Upper lobe of left lung (tissue), 6 donors: ENCODE measurements at regions not wholly inside any gene's neighbourhood (a gene's known extent, or its start where the extent isn't known, plus 50 kb on each side); places are given as distances from the start of the nearest gene placed in this dataset.

ENCODE experiments used
- ATAC-seq, 2 donors: fragments of 200-7000 bp; cut with Tn5 transposase; one replicate each; pipeline ENCODE4 v1.9.1; 2022; ENCODE audit warnings: mild to moderate bottlenecking in 2 of 2, moderate library complexity in 2 of 2; ENCODE audit not compliant: low FRiP score in 2 of 2
- DNase-seq, 2 donors: peaks; one replicate each; pipeline ENCODE4 v3.0.0-alpha.2; 2019 to 2020
- H3K27ac ChIP-seq, 4 donors: fragments of 200-600 bp; sonication (generic); one replicate each; pipeline ENCODE4 v1.5.1; 2016 to 2019
- H3K27me3 ChIP-seq, 4 donors: fragments of 200-600 bp; sonication (generic); one replicate each; pipeline ENCODE4 v1.5.1; 2017 to 2019
- H3K36me3 ChIP-seq, 4 donors: fragments of 200-600 bp; sonication (generic); one replicate each; pipeline ENCODE4 v1.5.1; 2016 to 2019
- H3K4me1 ChIP-seq, 4 donors: fragments of 200-600 bp; sonication (generic); one replicate each; pipeline ENCODE4 v1.5.1; 2018 to 2019
- H3K4me3 ChIP-seq, 4 donors: fragments of 200-600 bp; sonication (generic); one replicate each; pipeline ENCODE4 v1.5.1; 2017 to 2019; ENCODE audit warnings: mild to moderate bottlenecking in 2 of 4, moderate library complexity in 1 of 4
- H3K9me3 ChIP-seq, 4 donors: fragments of 200-600 bp; sonication (generic); one replicate each; pipeline ENCODE4 v1.5.1; 2018 to 2019
- EP300 ChIP-seq, 4 donors: sonication (generic); formaldehyde crosslinking; IDR thresholded peaks; one replicate each; pipeline ENCODE4 v1.5.1; 2017; ENCODE audit warnings: antibody characterized with exemption in 4 of 4, control low read depth in 2 of 4
- POLR2A ChIP-seq, 4 donors: fragments of 450-650 bp; IDR thresholded peaks; one replicate each; pipeline ENCODE4 v1.5.1; 2016 to 2017; ENCODE audit warnings: antibody characterized with exemption in 4 of 4, mild to moderate bottlenecking in 2 of 4
- POLR2AphosphoS5 ChIP-seq, 2 donors: sonication (generic); formaldehyde crosslinking; IDR thresholded peaks; one replicate each; pipeline ENCODE4 v1.5.1; 2017; ENCODE audit warnings: antibody characterized with exemption in 2 of 2
- WGBS, 2 donors: methylation state at CpG; one replicate each; pipeline ENCODE4 v1.1.5; 2017 to 2018; 5-methylcytosine and 5-hydroxymethylcytosine counted together
- TF ChIP-seq, protein P1 (sequence below), 6 experiments: fragments of 450-650 bp in 4 of 6; fragments of 200-600 bp in 2 of 6; sonication (generic) in 2 of 6; IDR thresholded peaks; one replicate each; pipeline ENCODE4 v1.5.1; 2016 to 2019; ENCODE audit warnings: antibody characterized with exemption in 6 of 6
- donor health status: DM: no; HTN: no; CAD: no; lungs with moderate emphysema.
- donor health status: DM: no; HTN: yes; CAD: no; lungs with severe emphysema.

DNA sequence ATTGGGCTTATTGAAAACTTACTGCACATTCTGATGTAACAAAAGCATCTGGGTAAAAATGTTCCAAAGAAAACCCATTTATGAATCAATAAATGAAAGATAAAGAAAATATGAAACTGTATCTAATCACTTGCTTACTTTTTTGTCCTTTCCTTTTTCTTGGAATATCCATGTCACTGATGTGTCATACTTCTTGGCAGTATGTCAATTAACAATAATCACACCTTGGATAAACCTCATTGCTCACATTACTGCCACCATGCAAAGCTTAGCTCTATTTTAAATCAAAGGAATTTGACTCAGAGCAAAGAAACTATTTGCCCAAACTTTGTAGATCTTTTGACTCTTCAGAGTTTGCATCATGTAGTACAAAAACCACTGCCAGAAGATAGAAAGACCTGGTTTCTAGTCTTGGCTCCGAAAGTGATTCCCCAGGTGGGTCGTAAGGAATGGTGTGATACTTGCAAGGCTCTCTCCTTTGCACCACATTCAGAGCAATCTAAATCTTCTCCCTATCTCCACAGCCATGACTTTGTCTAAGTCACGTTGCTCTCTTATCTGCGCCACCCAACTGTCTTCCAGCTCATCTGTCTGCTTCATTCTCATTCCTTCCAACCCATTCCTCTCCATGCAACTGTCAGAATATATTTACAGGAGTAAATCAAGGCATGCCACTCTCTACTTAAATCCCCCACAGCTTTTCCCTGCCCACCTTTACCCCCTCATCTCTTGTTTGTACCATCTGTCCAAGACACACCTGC, 311.9 kb downstream of the COG6 start:
- TF ChIP-seq EP300 (IDR thresholded peaks at IDR 0.05), result no peak
- TF ChIP-seq POLR2AphosphoS5 (IDR thresholded peaks at IDR 0.05), result no peak
- TF ChIP-seq, protein P1, sequence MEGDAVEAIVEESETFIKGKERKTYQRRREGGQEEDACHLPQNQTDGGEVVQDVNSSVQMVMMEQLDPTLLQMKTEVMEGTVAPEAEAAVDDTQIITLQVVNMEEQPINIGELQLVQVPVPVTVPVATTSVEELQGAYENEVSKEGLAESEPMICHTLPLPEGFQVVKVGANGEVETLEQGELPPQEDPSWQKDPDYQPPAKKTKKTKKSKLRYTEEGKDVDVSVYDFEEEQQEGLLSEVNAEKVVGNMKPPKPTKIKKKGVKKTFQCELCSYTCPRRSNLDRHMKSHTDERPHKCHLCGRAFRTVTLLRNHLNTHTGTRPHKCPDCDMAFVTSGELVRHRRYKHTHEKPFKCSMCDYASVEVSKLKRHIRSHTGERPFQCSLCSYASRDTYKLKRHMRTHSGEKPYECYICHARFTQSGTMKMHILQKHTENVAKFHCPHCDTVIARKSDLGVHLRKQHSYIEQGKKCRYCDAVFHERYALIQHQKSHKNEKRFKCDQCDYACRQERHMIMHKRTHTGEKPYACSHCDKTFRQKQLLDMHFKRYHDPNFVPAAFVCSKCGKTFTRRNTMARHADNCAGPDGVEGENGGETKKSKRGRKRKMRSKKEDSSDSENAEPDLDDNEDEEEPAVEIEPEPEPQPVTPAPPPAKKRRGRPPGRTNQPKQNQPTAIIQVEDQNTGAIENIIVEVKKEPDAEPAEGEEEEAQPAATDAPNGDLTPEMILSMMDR (IDR thresholded peaks at IDR 0.05), result no peak
- no peak for TF ChIP-seq POLR2A (IDR thresholded peaks at IDR 0.05)
- H3K4me1 ChIP-seq, result no peaks in the 10 kb centered on the region
- DNase-seq (no peak), ATAC-seq (no peak)
- H3K36me3 ChIP-seq, result no peaks in the 10 kb centered on the region
- H3K27ac ChIP-seq, result no peak overlapping the region
- WGBS, 2 donors, result 88 to 90% methylated on average over 4 of the region's 4 CpGs
- no peaks in the 10 kb centered on the region for H3K9me3 ChIP-seq
- no peak overlapping the region for H3K4me3 ChIP-seq
- H3K27me3 ChIP-seq, result no peaks in the 10 kb centered on the region

DNA sequence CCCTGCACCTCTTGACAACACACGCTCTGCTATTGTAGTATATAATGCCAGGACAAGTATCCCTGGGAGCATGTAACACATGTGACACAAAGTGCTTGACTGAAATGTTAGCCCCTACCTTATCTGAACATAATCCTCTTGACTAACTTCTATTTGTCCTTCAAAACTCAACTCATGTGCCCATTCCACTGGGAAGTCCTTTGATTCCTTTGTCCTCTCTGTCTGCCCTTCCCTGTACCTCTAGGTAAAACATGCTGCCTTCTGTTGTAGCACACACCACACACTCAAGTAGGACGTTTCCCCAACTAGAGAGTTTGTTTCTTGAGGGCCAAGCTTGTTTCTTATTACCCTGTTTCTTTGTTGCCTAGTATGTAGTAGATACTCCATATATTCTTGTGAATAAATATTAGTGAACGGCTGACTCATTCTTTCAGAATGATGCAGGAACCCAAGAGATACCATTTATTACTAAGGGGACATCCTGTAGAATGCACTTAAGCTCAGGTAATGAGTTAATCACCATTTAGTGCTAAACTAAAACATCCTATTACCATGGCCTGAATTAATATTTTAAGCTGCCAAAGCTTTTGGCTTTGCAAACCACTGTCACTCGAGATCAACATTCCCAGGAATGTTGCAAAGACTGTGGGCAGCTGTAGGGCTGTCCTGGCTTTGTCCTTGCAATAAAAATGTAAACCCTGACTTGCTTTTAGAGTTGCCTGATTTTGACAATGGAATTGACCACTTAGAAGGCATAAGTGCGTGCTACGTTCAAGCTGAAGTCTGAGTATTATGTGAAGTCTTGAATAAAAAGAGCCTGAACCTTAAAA, 313.4 kb downstream of the COG6 start:
- Histone ChIP-seq H3K27me3 (no peaks in the 10 kb centered on the region), H3K4me3 (no peak overlapping the region), H3K36me3 (no peaks in the 10 kb centered on the region), H3K27ac (no peak overlapping the region), H3K4me1 (no peaks in the 10 kb centered on the region), H3K9me3 (no peaks in the 10 kb centered on the region)
- ATAC-seq (no peak), DNase-seq (no peak)
- WGBS, 2 donors, result 73 to 79% methylated on average over 6 of the region's 6 CpGs
- TF ChIP-seq EP300 (IDR thresholded peaks at IDR 0.05) (no peak), POLR2A (IDR thresholded peaks at IDR 0.05) (no peak), POLR2AphosphoS5 (IDR thresholded peaks at IDR 0.05) (no peak)
- TF ChIP-seq, protein P1 (IDR thresholded peaks at IDR 0.05), result no peak

DNA sequence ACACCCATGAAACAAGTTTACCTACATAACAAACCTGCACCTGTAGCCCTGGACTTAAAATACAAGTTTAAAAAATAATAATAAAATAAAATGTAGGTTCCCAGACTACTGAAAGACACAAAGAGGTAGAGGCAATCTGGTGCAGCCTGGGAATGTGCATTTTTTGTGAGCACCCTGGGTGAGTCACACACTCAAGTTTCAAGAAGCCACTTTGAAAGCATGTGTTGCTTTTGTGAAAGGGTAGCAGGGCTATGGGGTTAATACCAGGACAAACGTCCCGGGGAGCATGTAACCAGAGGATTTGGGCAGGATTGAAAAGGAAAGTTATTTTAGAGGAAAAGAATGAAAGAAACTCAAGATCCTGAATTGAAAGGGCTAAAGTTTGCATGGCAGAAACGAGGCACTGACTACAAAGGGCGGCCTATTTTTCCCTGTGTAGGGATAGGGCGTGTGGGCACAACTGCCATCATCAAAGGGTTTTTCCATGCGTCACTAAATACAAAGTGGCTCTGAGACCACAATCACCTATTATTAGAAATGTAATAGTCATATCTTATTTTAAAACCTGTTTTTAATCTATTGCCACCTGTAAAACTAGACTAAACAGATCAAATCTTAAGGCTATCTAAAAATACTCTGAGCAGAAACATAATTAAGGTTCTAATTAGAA, 314.9 kb downstream of the COG6 start:
- H3K9me3 ChIP-seq, result no peaks in the 10 kb centered on the region
- H3K27me3 ChIP-seq, result no peaks in the 10 kb centered on the region
- H3K4me1 ChIP-seq, result no peaks in the 10 kb centered on the region
- no peak for DNase-seq
- ATAC-seq, result no peak
- H3K36me3 ChIP-seq, result no peaks in the 10 kb centered on the region
- 87% methylated on average over 6 of the region's 6 CpGs for WGBS, 2 donors
- H3K4me3 ChIP-seq, result no peak overlapping the region
- TF ChIP-seq POLR2A (IDR thresholded peaks at IDR 0.05), result no peak
- TF ChIP-seq POLR2AphosphoS5 (IDR thresholded peaks at IDR 0.05), result no peak
- H3K27ac ChIP-seq, result no peak overlapping the region

DNA sequence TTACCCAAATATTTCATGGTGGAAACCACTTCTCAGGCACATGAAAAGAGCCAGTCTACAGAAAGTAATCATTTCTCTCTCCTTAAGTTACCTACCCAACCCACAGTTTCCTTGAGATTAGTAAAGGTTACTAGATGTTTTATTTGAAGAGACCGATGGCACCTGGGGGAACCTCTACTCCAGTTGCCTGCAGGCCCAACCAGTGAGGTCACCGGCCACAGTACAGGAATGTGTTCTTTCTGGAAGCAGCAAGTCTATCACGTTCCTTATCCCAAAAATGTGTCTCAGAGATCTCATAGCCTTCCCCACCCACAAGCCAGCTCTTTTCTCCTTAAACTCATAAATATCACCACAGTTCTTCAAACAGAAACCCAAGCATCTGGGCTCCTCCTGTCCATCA, 316.1 kb downstream of the COG6 start:
- Histone ChIP-seq H3K4me1 (no peaks in the 10 kb centered on the region), H3K27ac (no peak overlapping the region), H3K4me3 (no peak overlapping the region), H3K27me3 (no peaks in the 10 kb centered on the region), H3K36me3 (no peaks in the 10 kb centered on the region), H3K9me3 (no peaks in the 10 kb centered on the region)
- ATAC-seq (no peak), DNase-seq (no peak)
- TF ChIP-seq POLR2A (IDR thresholded peaks at IDR 0.05), result no peak
- TF ChIP-seq, protein P1 (IDR thresholded peaks at IDR 0.05), result no peak
- TF ChIP-seq EP300 (IDR thresholded peaks at IDR 0.05), result no peak
- TF ChIP-seq POLR2AphosphoS5 (IDR thresholded peaks at IDR 0.05), result no peak
- WGBS, 2 donors, result 85 to 88% methylated on average over 3 of the region's 3 CpGs

DNA sequence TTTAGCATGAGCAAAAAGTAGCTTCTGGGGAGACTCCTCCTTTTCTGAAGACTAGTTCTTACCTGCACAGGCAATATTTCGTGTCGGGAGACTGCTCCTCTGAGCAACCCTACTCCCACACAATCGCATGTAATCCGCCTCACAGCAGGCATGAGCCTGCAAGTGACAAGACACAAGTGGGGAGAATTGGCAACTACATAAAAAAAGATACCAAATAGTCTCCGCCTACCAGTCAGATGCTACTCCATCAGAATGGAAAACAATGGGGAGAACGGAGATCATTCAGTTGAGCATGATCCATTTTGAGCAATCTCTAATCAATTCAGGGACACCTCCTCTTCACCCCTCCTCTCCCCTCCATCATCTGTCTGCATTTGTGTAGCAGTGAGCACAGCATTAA, 321.0 kb downstream of the COG6 start:
- no peak for ATAC-seq
- no peaks in the 10 kb centered on the region for H3K4me1 ChIP-seq
- no peak for TF ChIP-seq EP300 (IDR thresholded peaks at IDR 0.05)
- no peak for TF ChIP-seq POLR2AphosphoS5 (IDR thresholded peaks at IDR 0.05)
- TF ChIP-seq, protein P1 (IDR thresholded peaks at IDR 0.05), result no peak
- TF ChIP-seq POLR2A (IDR thresholded peaks at IDR 0.05), result no peak
- no peaks in the 10 kb centered on the region for H3K36me3 ChIP-seq
- H3K27ac ChIP-seq, result no peak overlapping the region
- no peaks in the 10 kb centered on the region for H3K27me3 ChIP-seq
- DNase-seq, result no peak
- no peaks in the 10 kb centered on the region for H3K9me3 ChIP-seq
- H3K4me3 ChIP-seq, result no peak overlapping the region
- WGBS, 2 donors, result 83 to 88% methylated on average over 6 of the region's 6 CpGs
